GM06990 (cell line): ENCODE measurements at regions not wholly inside any gene's neighbourhood (a gene's known extent, or its start where the extent isn't known, plus 50 kb on each side); places are given as distances from the start of the nearest gene placed in this dataset.
"Not testable (repeated sequence)": the region's sequence is repeated elsewhere in the genome, so short reads cannot be mapped to it uniquely, and the experiment has no call there.

Experiments
- DNase-seq: peaks from one replicate; pipeline ENCODE4 v3.0.0-alpha.2; 2011; ENCODE audit not compliant: insufficient read length; ENCODE audit errors: extremely low read depth
- H3K27me3 ChIP-seq: replicated peaks from 2 replicates; pipeline ENCODE4 v1.6.0; 2011; ENCODE audit warnings: low read length; ENCODE audit not compliant: control insufficient read depth, insufficient read depth
- H3K36me3 ChIP-seq: 2 replicates; pipeline ENCODE4 v1.5.1; 2011; ENCODE audit warnings: low read length; ENCODE audit not compliant: control insufficient read depth, insufficient read depth
- H3K4me3 ChIP-seq: replicated peaks from 2 replicates; pipeline ENCODE4 v1.5.1; 2011; ENCODE audit warnings: low read depth, mild to moderate bottlenecking, control low read depth, low read length
- CTCF ChIP-seq: IDR thresholded peaks from 2 replicates; pipeline ENCODE4 v1.5.1; 2011; ENCODE audit warnings: low read length, control low read depth, mild to moderate bottlenecking, inconsistent platforms; ENCODE audit not compliant: insufficient read depth, poor library complexity, severe bottlenecking

- peak; percentile 42 for DNase-seq
- no peaks in the 10 kb centered on the region for H3K36me3 ChIP-seq
- TF ChIP-seq CTCF = no peak
These were observed 185.0 kb upstream of the FAM241A start for GRCh38 chr4:111960241-111960667.

GRCh38 chr4:111961026-111961425, 184.2 kb upstream of the FAM241A start:
- DNase-seq, H3K27me3 ChIP-seq, H3K4me3 ChIP-seq, H3K36me3 ChIP-seq: not testable (repeated sequence)

More at GRCh38 chr4:111960241-111960667, 185.0 kb upstream of the FAM241A start:
- H3K27me3 ChIP-seq = no peaks in the 10 kb centered on the region
- H3K4me3 ChIP-seq = no peak overlapping the region

- no peak for DNase-seq
- Histone ChIP-seq H3K36me3 (no peaks in the 10 kb centered on the region), H3K4me3 (no peak overlapping the region), H3K27me3 (no peaks in the 10 kb centered on the region)
- no peak for TF ChIP-seq CTCF
These were observed 183.4 kb upstream of the FAM241A start for GRCh38 chr4:111961809-111962208.

GRCh38 chr4:111963158-111963700, 182.0 kb upstream of the FAM241A start:
- no peak overlapping the region for H3K4me3 ChIP-seq
- no peak for TF ChIP-seq CTCF
- H3K36me3 ChIP-seq = no peaks in the 10 kb centered on the region
- DNase-seq = no peak
- H3K27me3 ChIP-seq = no peaks in the 10 kb centered on the region

GRCh38 chr4:111977419-111977965, 167.8 kb upstream of the FAM241A start:
- TF ChIP-seq CTCF = no peak
- Histone ChIP-seq H3K4me3 (no peak overlapping the region), H3K36me3 (no peaks in the 10 kb centered on the region), H3K27me3 (no peaks in the 10 kb centered on the region)
- DNase-seq = no peak

- TF ChIP-seq CTCF = no peak
- Histone ChIP-seq H3K36me3 (no peaks in the 10 kb centered on the region), H3K27me3 (no peaks in the 10 kb centered on the region), H3K4me3 (no peak overlapping the region)
- DNase-seq = no peak
These were observed 165.3 kb upstream of the FAM241A start for GRCh38 chr4:111979921-111980320.
